Loucy (cell line): ENCODE measurements at regions not wholly inside any gene's neighbourhood (a gene's known extent, or its start where the extent isn't known, plus 50 kb on each side); places are given as distances from the start of the nearest gene placed in this dataset.

ENCODE experiments used
- CTCF ChIP-seq: fragments of 200-600 bp; sonication (generic); conservative IDR thresholded peaks from 2 replicates; pipeline ENCODE4 v1.5.1; 2014; ENCODE audit warnings: mild to moderate bottlenecking, antibody characterized with exemption, low read length
- EZH2phosphoT487 ChIP-seq: fragments of 200-600 bp; IDR thresholded peaks from 2 replicates; pipeline ENCODE4 v1.6.1; 2018; ENCODE audit warnings: antibody characterized with exemption, mild to moderate bottlenecking, moderate library complexity, borderline replicate concordance

GRCh38 chr18:7321831-7322230, 90.9 kb downstream of the LRRC30 start:
- no peak for TF ChIP-seq CTCF
- no peak for TF ChIP-seq EZH2phosphoT487
